Tibial nerve (tissue), 4 donors: ENCODE measurements at regions not wholly inside any gene's neighbourhood (a gene's known extent, or its start where the extent isn't known, plus 50 kb on each side); places are given as distances from the start of the nearest gene placed in this dataset.

Source experiments
- DNase-seq, 2 donors: peaks; one replicate each; pipeline ENCODE4 v3.0.0-alpha.2; 2019; ENCODE audit warnings: low spot score in 2 of 2
- H3K27ac ChIP-seq, 4 donors: fragments of 200-600 bp; sonication (generic) in 3 of 4; one replicate each; pipeline ENCODE4 v1.5.1; 2017 to 2019; ENCODE audit warnings: mild to moderate bottlenecking in 1 of 4
- H3K27me3 ChIP-seq, 2 donors: fragments of 200-600 bp; sonication (generic) in 1 of 2; one replicate each; pipeline versions ENCODE4 v1.5.1 to v1.6.0; 2017 to 2019
- H3K36me3 ChIP-seq, 3 donors: fragments of 200-600 bp; sonication (generic); one replicate each; pipeline ENCODE4 v1.5.1; 2018 to 2019
- H3K4me1 ChIP-seq, 4 donors: fragments of 200-600 bp; sonication (generic) in 3 of 4; one replicate each; pipeline ENCODE4 v1.5.1; 2017 to 2019
- H3K4me3 ChIP-seq, 4 donors: fragments of 200-600 bp; sonication (generic) in 3 of 4; one replicate each; pipeline ENCODE4 v1.5.1; 2017 to 2019; ENCODE audit warnings: mild to moderate bottlenecking in 1 of 4, moderate library complexity in 1 of 4
- H3K9me3 ChIP-seq, 4 donors: fragments of 200-600 bp; sonication (generic) in 3 of 4; one replicate each; pipeline ENCODE4 v1.5.1; 2017 to 2019
- CTCF ChIP-seq, 5 experiments: fragments of 200-600 bp in 3 of 5; fragments of 450-650 bp in 2 of 5; sonication (generic) in 3 of 5; IDR thresholded peaks; one replicate each; pipeline ENCODE4 v1.5.1; 2016 to 2019; ENCODE audit warnings: antibody characterized with exemption in 5 of 5, mild to moderate bottlenecking in 3 of 5, moderate library complexity in 2 of 5
- EP300 ChIP-seq, 2 donors: sonication (generic); formaldehyde crosslinking; IDR thresholded peaks; one replicate each; pipeline ENCODE4 v1.6.1; 2017; ENCODE audit warnings: antibody characterized with exemption in 2 of 2, mild to moderate bottlenecking in 1 of 2
- POLR2A ChIP-seq, 2 donors: fragments of 450-650 bp; IDR thresholded peaks; one replicate each; pipeline ENCODE4 v1.6.1; 2017; ENCODE audit warnings: antibody characterized with exemption in 2 of 2, mild to moderate bottlenecking in 2 of 2, moderate library complexity in 2 of 2
- WGBS, 2 donors: methylation state at CpG; one replicate each; pipeline ENCODE4 v1.1.5; 2018; 5-methylcytosine and 5-hydroxymethylcytosine counted together

GRCh38 chr7:12861070-12861469 is 173.6 kb downstream of the ARL4A start:
- Histone ChIP-seq H3K27ac (no peak overlapping the region), H3K27me3 (no peaks in the 10 kb centered on the region), H3K36me3 (no peaks in the 10 kb centered on the region), H3K4me3 (no peak overlapping the region), H3K9me3 (no peaks in the 10 kb centered on the region), H3K4me1 (no peaks in the 10 kb centered on the region)
- WGBS, 2 donors = 24 to 26% methylated on average over 3 of the region's 3 CpGs
- TF ChIP-seq POLR2A (IDR thresholded peaks at IDR 0.05) (no peak), CTCF (IDR thresholded peaks at IDR 0.05) (no peak), EP300 (IDR thresholded peaks at IDR 0.05) (no peak)
- no peak for DNase-seq

- Histone ChIP-seq H3K9me3 (no peaks in the 10 kb centered on the region), H3K36me3 (no peaks in the 10 kb centered on the region), H3K27ac (no peak overlapping the region), H3K4me1 (no peaks in the 10 kb centered on the region), H3K27me3 (no peaks in the 10 kb centered on the region), H3K4me3 (no peak overlapping the region)
- 78 to 79% methylated on average over 4 of the region's 4 CpGs for WGBS, 2 donors
- DNase-seq = no peak
- TF ChIP-seq CTCF (IDR thresholded peaks at IDR 0.05) (no peak), POLR2A (IDR thresholded peaks at IDR 0.05) (no peak), EP300 (IDR thresholded peaks at IDR 0.05) (no peak)
Measured at GRCh38 chr7:12862146-12862545, 174.7 kb downstream of the ARL4A start.

- H3K9me3 ChIP-seq = no peaks in the 10 kb centered on the region
- H3K36me3 ChIP-seq = no peaks in the 10 kb centered on the region
- DNase-seq = no peak
- no peak overlapping the region for H3K27ac ChIP-seq
- H3K27me3 ChIP-seq = no peaks in the 10 kb centered on the region
- whole genome bisulfite sequencing, 2 donors = 97% methylated on average over 11 of the region's 11 CpGs; no CpG with 5 or more reads in 1 of the 2 donors
- no peak overlapping the region for H3K4me3 ChIP-seq
- no peak for TF ChIP-seq EP300 (IDR thresholded peaks at IDR 0.05)
- no peak for TF ChIP-seq CTCF (IDR thresholded peaks at IDR 0.05)
- TF ChIP-seq POLR2A (IDR thresholded peaks at IDR 0.05) = no peak
- no peaks in the 10 kb centered on the region for H3K4me1 ChIP-seq
Measured at GRCh38 chr7:12864470-12865046, 177.1 kb downstream of the ARL4A start.

GRCh38 chr7:12865593-12865992 is 178.2 kb downstream of the ARL4A start:
- Histone ChIP-seq H3K4me3 (no peak overlapping the region), H3K4me1 (no peaks in the 10 kb centered on the region), H3K27me3 (no peaks in the 10 kb centered on the region), H3K9me3 (no peaks in the 10 kb centered on the region), H3K36me3 (no peaks in the 10 kb centered on the region), H3K27ac (no peak overlapping the region)
- DNase-seq = no peak
- WGBS, 2 donors = 93 to 94% methylated on average over 2 of the region's 2 CpGs
- no peak for TF ChIP-seq EP300 (IDR thresholded peaks at IDR 0.05)
- no peak for TF ChIP-seq POLR2A (IDR thresholded peaks at IDR 0.05)
- no peak for TF ChIP-seq CTCF (IDR thresholded peaks at IDR 0.05)

- TF ChIP-seq EP300 (IDR thresholded peaks at IDR 0.05) (no peak), POLR2A (IDR thresholded peaks at IDR 0.05) (no peak), CTCF (IDR thresholded peaks at IDR 0.05) (no peak)
- WGBS, 2 donors = 50 to 56% methylated on average over 4 of the region's 4 CpGs
- H3K36me3 ChIP-seq = no peaks in the 10 kb centered on the region
Measured at GRCh38 chr7:12866207-12866606, 178.8 kb downstream of the ARL4A start.

More at GRCh38 chr7:12866207-12866606, 178.8 kb downstream of the ARL4A start:
- no peaks in the 10 kb centered on the region for H3K9me3 ChIP-seq
- H3K4me3 ChIP-seq = no peak overlapping the region
- no peak for DNase-seq
- H3K27me3 ChIP-seq = no peaks in the 10 kb centered on the region
- no peaks in the 10 kb centered on the region for H3K4me1 ChIP-seq
- no peak overlapping the region for H3K27ac ChIP-seq
